ENCODE measurements at regions not wholly inside any gene's neighbourhood (a gene's known extent, or its start where the extent isn't known, plus 50 kb on each side); places are given as distances from the start of the nearest gene placed in this dataset.

DNA sequence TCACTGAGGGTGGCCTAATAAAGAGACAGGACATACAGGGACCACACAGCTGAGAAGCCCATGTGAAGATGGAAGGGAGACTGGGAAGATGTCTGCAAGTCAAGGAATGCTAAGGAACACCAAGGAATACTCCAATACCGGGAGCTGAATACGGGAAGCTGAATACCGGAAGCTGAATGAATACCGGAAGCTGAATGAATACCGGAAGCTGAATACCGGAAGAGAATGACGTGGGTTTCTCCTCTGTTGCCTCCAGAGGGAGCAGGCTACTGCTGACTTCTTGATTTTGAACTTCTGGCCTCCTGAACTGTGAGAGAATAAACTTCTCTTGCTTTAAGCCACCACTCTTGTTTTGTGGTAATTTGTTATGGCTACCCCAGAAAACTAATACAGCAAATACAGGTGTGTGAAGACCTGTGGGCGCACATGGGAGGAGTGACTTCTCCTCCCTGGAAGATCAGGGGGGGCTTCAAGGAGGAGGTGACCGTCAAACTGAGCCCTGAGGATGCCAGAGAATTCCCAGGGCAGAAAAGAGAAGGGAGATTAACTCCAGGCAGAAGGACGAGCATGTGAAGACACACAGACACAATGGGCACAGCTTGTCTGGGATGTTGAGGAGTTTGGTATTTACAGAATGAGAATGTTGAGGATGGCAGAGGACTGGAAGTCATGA, 259.9 kb downstream of the IRF8 start:
- TF ChIP-seq, protein P1, sequence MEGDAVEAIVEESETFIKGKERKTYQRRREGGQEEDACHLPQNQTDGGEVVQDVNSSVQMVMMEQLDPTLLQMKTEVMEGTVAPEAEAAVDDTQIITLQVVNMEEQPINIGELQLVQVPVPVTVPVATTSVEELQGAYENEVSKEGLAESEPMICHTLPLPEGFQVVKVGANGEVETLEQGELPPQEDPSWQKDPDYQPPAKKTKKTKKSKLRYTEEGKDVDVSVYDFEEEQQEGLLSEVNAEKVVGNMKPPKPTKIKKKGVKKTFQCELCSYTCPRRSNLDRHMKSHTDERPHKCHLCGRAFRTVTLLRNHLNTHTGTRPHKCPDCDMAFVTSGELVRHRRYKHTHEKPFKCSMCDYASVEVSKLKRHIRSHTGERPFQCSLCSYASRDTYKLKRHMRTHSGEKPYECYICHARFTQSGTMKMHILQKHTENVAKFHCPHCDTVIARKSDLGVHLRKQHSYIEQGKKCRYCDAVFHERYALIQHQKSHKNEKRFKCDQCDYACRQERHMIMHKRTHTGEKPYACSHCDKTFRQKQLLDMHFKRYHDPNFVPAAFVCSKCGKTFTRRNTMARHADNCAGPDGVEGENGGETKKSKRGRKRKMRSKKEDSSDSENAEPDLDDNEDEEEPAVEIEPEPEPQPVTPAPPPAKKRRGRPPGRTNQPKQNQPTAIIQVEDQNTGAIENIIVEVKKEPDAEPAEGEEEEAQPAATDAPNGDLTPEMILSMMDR (IDR thresholded peaks at IDR 0.05; ENCODE audit: insufficient read depth, low read length) = no peak
- TF ChIP-seq POLR2AphosphoS5 (IDR thresholded peaks at IDR 0.05; ENCODE audit: low read depth) = no peak

Measured in HL-60 (cell line).